HepG2 (cell line): ENCODE measurements at regions not wholly inside any gene's neighbourhood (a gene's known extent, or its start where the extent isn't known, plus 50 kb on each side); places are given as distances from the start of the nearest gene placed in this dataset.
A peak's percentile ranks its signal among the peaks of the same experiment; 100 is the strongest.

Source experiments
- CC2D1A ChIP-seq: sonication (generic); formaldehyde crosslinking; IDR thresholded peaks from 2 replicates; pipeline ENCODE4 v1.8.1; 2023; ENCODE audit warnings: mild to moderate bottlenecking, missing genetic modification reagents
- FOXA1 ChIP-seq, 2 experiments: fragments of 450-650 bp in 1 of 2; sonication (generic) in 1 of 2; formaldehyde crosslinking in 1 of 2; IDR thresholded peaks; 2 replicates each; pipeline versions ENCODE4 v1.4.0 to v1.6.1; 2016 to 2020; ENCODE audit warnings: missing genetic modification reagents in 1 of 2
- FOXA3 ChIP-seq: IDR thresholded peaks from 2 replicates; pipeline ENCODE4 v1.6.1; 2016; ENCODE audit warnings: missing genetic modification reagents, missing compliant biosample characterization
- FOXO4 ChIP-seq: sonication (generic); formaldehyde crosslinking; conservative IDR thresholded peaks from 2 replicates; pipeline ENCODE4 v1.8.1; 2023; ENCODE audit warnings: missing genetic modification reagents
- GABPA ChIP-seq, 2 experiments: IDR thresholded peaks; 2 replicates each; pipeline ENCODE4 v1.6.1; 2011 to 2016; ENCODE audit warnings: low read depth in 2 of 2, low read length in 1 of 2, missing biosample characterization in 1 of 2, missing genetic modification characterization in 1 of 2
- GFI1 ChIP-seq: sonication (generic); formaldehyde crosslinking; IDR thresholded peaks from 2 replicates; pipeline ENCODE4 v1.5.0; 2020; ENCODE audit warnings: missing genetic modification reagents, mild to moderate bottlenecking, borderline replicate concordance
- HBP1 ChIP-seq: IDR thresholded peaks from 2 replicates; pipeline ENCODE4 v1.6.1; 2016; ENCODE audit warnings: low read depth, control low read depth
- HIC2 ChIP-seq: sonication (generic); formaldehyde crosslinking; IDR thresholded peaks from 2 replicates; pipeline ENCODE4 v1.9.0; 2022; ENCODE audit warnings: low read depth, missing genetic modification reagents
- NFIC ChIP-seq: IDR thresholded peaks from 2 replicates; pipeline ENCODE4 v1.6.1; 2012; ENCODE audit warnings: mild to moderate bottlenecking, low read length, inconsistent platforms
- STAG1 ChIP-seq: sonication (generic); formaldehyde crosslinking; IDR thresholded peaks from 2 replicates; pipeline ENCODE4 v1.4.0; 2020; ENCODE audit warnings: missing genetic modification reagents
- TAF15 ChIP-seq: fragments of 200-400 bp; formaldehyde crosslinking; IDR thresholded peaks from one replicate; pipeline ENCODE4 v1.6.1; 2018; ENCODE audit warnings: mild to moderate bottlenecking, low read depth, low read length; ENCODE audit not compliant: poor library complexity, severe bottlenecking
- THRA ChIP-seq: sonication (generic); formaldehyde crosslinking; IDR thresholded peaks from 2 replicates; pipeline ENCODE4 v1.4.0; 2020; ENCODE audit warnings: missing genetic modification reagents, borderline replicate concordance
- ZBTB34 ChIP-seq: sonication (generic); formaldehyde crosslinking; IDR thresholded peaks from 2 replicates; pipeline ENCODE4 v1.8.0; 2022; ENCODE audit warnings: mild to moderate bottlenecking, missing genetic modification reagents
- ZNF441 ChIP-seq: sonication (generic); formaldehyde crosslinking; IDR thresholded peaks from 2 replicates; pipeline ENCODE4 v1.7.0; 2021; ENCODE audit warnings: missing genetic modification reagents, borderline replicate concordance
- ZNF816 ChIP-seq: sonication (generic); formaldehyde crosslinking; IDR thresholded peaks from 2 replicates; pipeline ENCODE4 v1.8.0; 2022; ENCODE audit warnings: missing genetic modification reagents, mild to moderate bottlenecking, borderline replicate concordance
- ZSCAN22 ChIP-seq: sonication (generic); formaldehyde crosslinking; IDR thresholded peaks from 2 replicates; pipeline ENCODE4 v1.4.0; 2020; ENCODE audit warnings: mild to moderate bottlenecking, missing genetic modification reagents

GRCh38 chr1:245060684-245061374, 94.0 kb upstream of the KIF26B start (continued):
- TF ChIP-seq ZNF816 (peak; percentile 68; the same call in 1 of the 2 replicates), CC2D1A (CRISPR knock-in tag) (no peak), HIC2 (CRISPR knock-in tag) (peak; percentile 85), ZBTB34 (CRISPR knock-in tag) (peak; percentile 50; the same call in 1 of the 2 replicates), ZNF441 (CRISPR knock-in tag) (0 out of 2 replicates have a peak, but pooled peaks have one; percentile 49), ZSCAN22 (CRISPR knock-in tag) (peak; percentile 74), GFI1 (CRISPR knock-in tag) (peak; percentile 85), TAF15 (no peak), FOXO4 (CRISPR knock-in tag) (no peak), HBP1 (no peak), THRA (CRISPR knock-in tag) (peak; percentile 17; the same call in 1 of the 2 replicates), FOXA3 (CRISPR knock-in tag) (peak; percentile 88), NFIC (peak; percentile 96), STAG1 (CRISPR knock-in tag) (peak; percentile 6; the same call in 1 of the 2 replicates), GABPA (IDR thresholded peaks at IDR 0.05; ENCODE audit: low read depth, low read length) (no peak), GABPA (CRISPR knock-in tag; IDR thresholded peaks at IDR 0.05; ENCODE audit: low read depth) (peak; percentile 43; the same call in 1 of the 2 replicates), FOXA1 (IDR thresholded peaks at IDR 0.05) (peak; percentile 53; the same call in 1 of the 2 replicates), FOXA1 (CRISPR knock-in tag; IDR thresholded peaks at IDR 0.05) (peak; percentile 83)
